HG03108 (cell line): ENCODE measurements at regions not wholly inside any gene's neighbourhood (a gene's known extent, or its start where the extent isn't known, plus 50 kb on each side); places are given as distances from the start of the nearest gene placed in this dataset.
"Not testable (repeated sequence)": the region's sequence is repeated elsewhere in the genome, so short reads cannot be mapped to it uniquely, and the experiment has no call there.

ENCODE experiments used
- ATAC-seq: cut with Tn5 transposase; IDR thresholded peaks from one replicate; pipeline ENCODE4 v1.9.1; 2021; ENCODE audit warnings: moderate library complexity; ENCODE audit not compliant: unreplicated experiment

DNA sequence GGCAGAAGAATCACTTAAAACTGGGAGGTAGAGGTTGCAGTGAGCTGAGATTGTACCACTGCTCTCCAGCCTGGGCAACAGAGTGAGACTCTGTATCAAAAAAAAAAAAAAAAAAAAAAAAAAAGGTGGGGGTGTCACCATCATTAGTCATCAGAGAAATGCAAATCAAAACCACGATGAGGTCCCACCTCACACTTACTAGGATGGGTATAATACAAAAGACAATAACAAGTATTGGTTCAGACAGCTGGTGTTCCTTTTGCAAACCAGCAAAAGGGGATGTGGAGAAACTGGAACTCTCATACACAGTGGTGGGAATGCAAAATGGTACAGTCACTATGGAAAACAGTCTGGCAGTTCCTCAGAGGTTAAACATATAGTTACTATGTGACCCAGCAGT lies 78.7 kb upstream of the TSC22D2 start:
- no peak for ATAC-seq

- no peak for ATAC-seq
Measured at GRCh38 chr3:150328654-150329040, 79.5 kb upstream of the TSC22D2 start.

GRCh38 chr3:150327678-150328653 lies 80.1 kb upstream of the TSC22D2 start:
- no peak for ATAC-seq

GRCh38 chr3:150324788-150325187 lies 83.3 kb upstream of the TSC22D2 start:
- ATAC-seq: no peak

DNA sequence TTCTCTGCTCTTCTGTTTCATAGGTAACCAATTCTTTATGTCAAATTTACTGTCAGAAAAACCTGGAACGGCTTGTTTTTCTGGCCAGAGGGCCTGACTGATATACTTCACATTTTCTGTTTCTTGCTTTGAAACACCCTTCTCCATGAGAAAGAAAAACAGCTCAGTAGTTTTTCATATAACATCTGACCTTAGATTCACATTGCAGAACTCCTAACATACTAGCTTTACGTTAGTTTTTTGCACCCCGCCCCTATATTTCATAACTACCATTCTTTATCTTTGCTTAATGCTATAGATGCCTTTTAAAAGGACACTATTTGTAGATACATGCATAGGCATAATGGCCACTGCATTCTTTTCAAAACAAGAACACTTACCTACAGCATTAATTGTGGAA lies 83.9 kb upstream of the TSC22D2 start:
- ATAC-seq: no peak

DNA sequence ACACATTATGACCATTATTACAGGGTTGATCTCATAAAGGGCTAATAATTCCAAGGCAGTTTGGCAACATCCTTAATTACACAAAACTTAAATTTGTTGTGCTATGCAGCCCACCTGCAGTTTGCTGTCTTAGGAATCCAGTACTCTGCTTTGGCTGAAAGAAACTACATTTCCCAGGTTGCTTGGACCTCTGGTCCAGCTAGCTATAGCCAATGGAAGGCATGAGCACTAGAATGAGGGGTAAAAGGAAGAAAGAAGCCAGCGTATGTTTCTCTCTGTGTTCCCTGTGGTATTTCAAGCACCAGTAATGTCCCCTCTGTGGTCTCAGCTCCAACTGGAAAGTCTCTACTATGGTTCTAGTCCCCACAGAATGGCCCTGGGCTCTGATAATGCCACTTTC lies 84.3 kb upstream of the TSC22D2 start:
- no peak for ATAC-seq

DNA sequence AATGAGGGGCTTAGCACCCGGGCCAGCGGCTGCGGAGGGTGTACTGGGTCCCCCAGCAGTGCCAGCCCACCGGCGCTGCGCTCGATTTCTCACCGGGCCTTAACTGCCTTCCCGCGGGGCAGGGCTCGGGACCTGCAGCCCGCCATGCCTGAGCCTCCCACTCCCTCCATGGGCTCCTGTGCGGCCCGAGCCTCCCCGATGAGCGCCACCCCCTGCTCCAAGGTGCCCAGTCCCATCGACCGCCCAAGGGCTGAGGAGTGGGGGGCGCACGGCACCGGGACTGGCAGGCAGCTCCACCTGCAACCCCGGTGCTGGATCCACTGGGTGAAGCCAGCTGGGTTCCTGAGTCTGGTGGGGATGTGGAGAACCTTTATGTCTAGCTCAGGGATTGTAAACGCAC lies 85.0 kb upstream of the TSC22D2 start:
- ATAC-seq: not testable (repeated sequence)

- ATAC-seq: not testable (repeated sequence)
Measured at GRCh38 chr3:150320971-150321370, 87.1 kb upstream of the TSC22D2 start.

DNA sequence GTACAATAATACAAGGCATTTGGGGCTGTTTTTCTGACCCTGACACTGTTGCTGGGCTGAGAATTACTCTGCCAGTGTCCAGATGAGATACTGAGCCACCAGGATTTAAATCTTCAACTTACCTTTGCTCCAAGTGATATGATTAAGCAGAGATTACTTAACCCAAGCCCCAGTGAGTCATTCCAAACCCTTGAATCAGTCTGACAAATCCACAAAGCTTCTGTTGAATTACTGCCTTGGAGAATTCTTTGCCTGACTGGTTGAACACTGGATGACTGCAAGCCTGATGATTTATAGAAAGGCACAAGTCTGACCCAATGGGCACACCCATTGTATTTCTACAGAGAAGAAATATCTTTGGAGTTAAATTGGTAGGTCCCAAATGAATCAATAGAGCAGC lies 88.2 kb upstream of the TSC22D2 start:
- no peak for ATAC-seq

DNA sequence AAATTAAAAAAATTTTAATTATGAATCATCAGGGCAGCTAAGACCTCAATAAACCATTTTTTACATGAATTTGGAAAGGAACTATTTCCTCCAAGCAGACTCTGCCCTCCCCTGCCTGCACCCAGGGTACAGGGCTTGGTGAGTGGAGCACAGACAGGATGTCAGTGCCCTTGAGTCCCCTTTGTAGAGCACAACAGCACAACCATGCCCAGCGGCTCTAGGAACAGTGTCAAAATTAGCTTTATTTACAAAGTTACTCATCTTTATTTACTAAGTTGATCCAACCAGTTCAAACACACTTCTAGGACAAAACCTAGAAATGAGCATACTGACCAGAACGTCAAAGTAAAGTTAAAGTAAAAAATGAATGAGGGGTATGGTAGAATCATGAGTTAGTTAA lies 90.6 kb upstream of the TSC22D2 start:
- no peak for ATAC-seq

- ATAC-seq: no peak
Measured at GRCh38 chr3:150315721-150316120, 92.4 kb upstream of the TSC22D2 start.

DNA sequence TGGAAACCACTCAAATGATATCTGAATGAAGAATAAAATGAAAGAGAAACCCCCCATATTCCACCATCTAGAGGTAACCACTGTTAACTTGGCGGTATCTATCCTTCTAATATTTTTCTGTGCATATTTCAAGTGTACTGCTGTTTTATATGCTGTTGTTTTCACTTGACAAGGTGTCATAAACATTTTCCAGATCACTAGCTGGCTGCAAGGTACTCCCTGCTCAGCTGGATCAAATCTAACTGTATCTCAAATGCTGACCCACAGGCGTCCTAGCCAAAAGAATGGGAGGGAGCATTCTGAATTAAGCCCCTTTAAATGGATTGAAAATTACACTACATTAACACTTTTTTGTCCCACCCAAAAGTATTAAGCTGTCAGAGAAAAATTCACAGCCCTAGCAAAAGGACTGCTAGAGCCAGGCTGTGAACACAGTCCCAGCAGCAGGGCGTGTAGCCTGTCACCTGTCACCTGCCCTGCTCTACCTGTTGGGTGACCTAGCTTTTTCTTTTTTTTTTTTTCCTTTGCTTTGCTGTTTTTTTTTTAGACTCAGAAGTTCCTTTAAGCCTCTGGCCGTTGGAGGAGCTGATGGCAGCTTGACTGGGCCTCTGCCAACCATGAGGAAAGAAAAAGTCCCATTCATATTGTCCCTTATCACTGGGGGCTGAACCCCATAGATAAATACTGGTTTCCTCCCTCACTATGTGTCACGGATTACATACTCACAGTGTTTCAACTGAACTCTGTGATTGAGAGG lies 93.7 kb upstream of the TSC22D2 start:
- no peak for ATAC-seq

- ATAC-seq: no peak
Measured at GRCh38 chr3:150312018-150312657, 96.0 kb upstream of the TSC22D2 start.

DNA sequence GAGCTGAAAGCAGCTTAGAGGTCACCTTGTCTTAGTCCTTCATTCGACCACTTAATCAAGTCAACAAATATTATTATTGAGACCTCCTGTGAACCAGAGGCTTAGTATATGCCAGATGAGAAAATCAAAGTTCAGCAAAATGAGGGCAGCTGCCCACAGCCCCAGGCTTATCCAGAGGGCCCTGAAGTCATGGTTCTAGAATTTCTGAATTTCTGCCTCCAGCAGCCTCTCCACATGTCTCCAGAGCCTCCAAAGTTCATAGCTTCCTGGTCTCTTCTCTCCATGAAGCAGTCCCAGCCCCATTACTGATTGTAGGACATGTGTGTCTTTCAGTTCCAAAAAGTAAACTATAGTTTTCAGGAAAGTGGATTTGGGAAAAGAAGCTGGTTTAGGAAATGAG lies 96.9 kb upstream of the TSC22D2 start:
- no peak for ATAC-seq

- no peak for ATAC-seq
Measured at GRCh38 chr3:150309557-150309956, 98.5 kb upstream of the TSC22D2 start.

- ATAC-seq: no peak
Measured at GRCh38 chr3:150309257-150309542, 98.9 kb upstream of the TSC22D2 start.

- ATAC-seq: no peak
Measured at GRCh38 chr3:150308481-150309256, 99.4 kb upstream of the TSC22D2 start.

DNA sequence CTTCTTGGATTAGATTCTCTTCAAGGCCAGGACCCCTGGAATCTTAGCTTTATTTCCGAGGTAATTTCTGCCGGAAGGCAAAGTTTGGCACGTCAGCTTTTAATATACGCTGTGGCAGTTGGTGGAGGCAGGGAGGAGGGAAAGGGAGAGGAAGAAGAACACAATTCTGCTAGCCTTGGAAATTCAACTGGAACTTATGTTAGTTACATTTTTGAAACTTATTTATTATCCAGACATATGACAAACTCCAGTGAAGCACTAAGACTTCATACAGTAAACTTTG lies 100.1 kb upstream of the TSC22D2 start:
- no peak for ATAC-seq

DNA sequence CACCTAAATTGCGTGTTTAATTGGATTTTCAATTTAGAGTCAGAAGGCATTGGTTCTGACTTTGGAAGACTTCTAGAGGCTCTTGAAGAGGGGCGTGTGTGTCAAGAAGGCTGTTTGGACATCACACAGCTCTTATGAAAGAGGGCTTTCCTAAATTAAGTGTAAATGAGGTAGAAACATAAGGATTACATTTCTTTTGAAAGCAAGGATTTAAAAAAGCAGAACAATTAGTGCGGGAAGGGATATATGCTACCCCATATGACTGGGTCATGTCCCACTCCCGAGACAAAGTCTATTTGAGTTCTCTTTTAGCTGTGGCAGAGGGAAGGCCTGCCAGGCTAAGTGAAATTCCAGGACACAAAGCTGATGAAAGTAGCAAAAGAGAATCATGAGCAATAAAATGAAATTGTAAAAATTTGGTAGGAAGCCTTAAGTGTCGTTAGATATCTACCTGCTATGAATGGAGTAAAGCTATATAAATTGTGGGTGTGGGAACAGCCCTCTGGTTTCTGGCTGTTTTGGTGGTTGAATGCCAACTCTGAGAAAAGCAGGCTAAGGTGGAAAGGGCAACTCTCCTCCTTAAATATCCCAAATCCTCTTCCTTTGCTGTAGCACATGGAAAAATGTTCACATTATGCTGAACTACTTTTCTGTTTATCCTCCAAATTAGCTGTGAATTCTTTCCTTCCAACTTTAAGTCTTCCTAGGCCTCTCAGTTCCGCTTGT lies 100.6 kb upstream of the TSC22D2 start:
- no peak for ATAC-seq

- ATAC-seq: no peak
Measured at GRCh38 chr3:150306906-150307305, 101.2 kb upstream of the TSC22D2 start.

GRCh38 chr3:150306083-150306482 lies 102.0 kb upstream of the TSC22D2 start:
- ATAC-seq: no peak
